ENCODE measurements at regions not wholly inside any gene's neighbourhood (a gene's known extent, or its start where the extent isn't known, plus 50 kb on each side); places are given as distances from the start of the nearest gene placed in this dataset.

- TF ChIP-seq CTCF (IDR thresholded peaks at IDR 0.05) = no peak
- no peak for TF ChIP-seq ZFX (IDR thresholded peaks at IDR 0.05; ENCODE audit: borderline replicate concordance)
Observed at GRCh38 chr4:124540014-124540413, 172.5 kb downstream of the ANKRD50 start.

Data from 22Rv1 (cell line).